Neural progenitor cell (in vitro differentiated cells): ENCODE measurements at regions not wholly inside any gene's neighbourhood (a gene's known extent, or its start where the extent isn't known, plus 50 kb on each side); places are given as distances from the start of the nearest gene placed in this dataset.

Source experiments
- DNase-seq: peaks from one replicate; pipeline ENCODE4 v3.0.0-alpha.2; 2016; ENCODE audit warnings: low spot score
- H2AFZ ChIP-seq: fragments of 200-600 bp; sonication (generic); replicated peaks from 2 replicates; pipeline ENCODE4 v1.6.1; 2016; ENCODE audit warnings: antibody characterized with exemption
- H3F3A ChIP-seq: fragments of 200-600 bp; sonication (generic); 2 replicates; pipeline ENCODE4 v1.6.1; 2016; ENCODE audit warnings: antibody characterized with exemption, low read depth
- H3K27ac ChIP-seq: fragments of 200-600 bp; sonication (generic); 2 replicates; pipeline ENCODE4 v1.5.1; 2016; ENCODE audit warnings: mild to moderate bottlenecking
- H3K27me3 ChIP-seq: fragments of 200-600 bp; sonication (generic); 2 replicates; pipeline ENCODE4 v1.6.1; 2016; ENCODE audit warnings: mild to moderate bottlenecking, moderate library complexity
- H3K36me3 ChIP-seq: fragments of 200-600 bp; sonication (generic); 2 replicates; pipeline ENCODE4 v1.5.1; 2016
- H3K4me1 ChIP-seq: fragments of 200-600 bp; sonication (generic); 2 replicates; pipeline ENCODE4 v1.6.1; 2016; ENCODE audit warnings: mixed run types
- H3K4me2 ChIP-seq: fragments of 200-600 bp; sonication (generic); 2 replicates; pipeline ENCODE4 v1.6.1; 2016
- H3K4me3 ChIP-seq: fragments of 200-600 bp; sonication (generic); 2 replicates; pipeline ENCODE4 v1.5.1; 2016
- H3K79me2 ChIP-seq: fragments of 200-600 bp; sonication (generic); 2 replicates; pipeline ENCODE4 v1.6.1; 2016; ENCODE audit warnings: low read depth
- H3K9ac ChIP-seq: fragments of 200-600 bp; sonication (generic); 2 replicates; pipeline ENCODE4 v1.6.1; 2016
- H3K9me3 ChIP-seq: fragments of 200-600 bp; sonication (generic); 2 replicates; pipeline ENCODE4 v1.5.1; 2016; ENCODE audit warnings: low read depth
- H4K20me1 ChIP-seq: fragments of 200-600 bp; sonication (generic); 2 replicates; pipeline ENCODE4 v1.6.1; 2016; ENCODE audit warnings: low read depth
- H3K27ac Mint-ChIP-seq: 3 replicates; pipeline ENCODE4 v1.8.0; 2021; ENCODE audit warnings: mixed read lengths
- H3K27me3 Mint-ChIP-seq: 2 replicates; pipeline ENCODE4 v1.8.0; 2022; ENCODE audit warnings: low read depth, mild to moderate bottlenecking, inconsistent platforms, moderate library complexity, mixed read lengths; ENCODE audit not compliant: insufficient read depth
- H3K36me3 Mint-ChIP-seq: 3 replicates; pipeline ENCODE4 v1.8.0; 2021; ENCODE audit warnings: mixed read lengths
- H3K4me1 Mint-ChIP-seq: 3 replicates; pipeline ENCODE4 v1.8.0; 2021; ENCODE audit warnings: mixed read lengths
- H3K4me3 Mint-ChIP-seq: 3 replicates; pipeline ENCODE4 v1.8.0; 2021; ENCODE audit warnings: mild to moderate bottlenecking, moderate library complexity, mixed read lengths
- H3K9me3 Mint-ChIP-seq: 3 replicates; pipeline ENCODE4 v1.8.0; 2020; ENCODE audit warnings: mixed read lengths
- CTCF ChIP-seq: fragments of 200-600 bp; sonication (generic); IDR thresholded peaks from 2 replicates; pipeline ENCODE4 v1.5.1; 2017; ENCODE audit warnings: antibody characterized with exemption, mild to moderate bottlenecking
- EZH2 ChIP-seq: fragments of 200-600 bp; sonication (generic); IDR thresholded peaks from 2 replicates; pipeline ENCODE4 v1.6.1; 2017; ENCODE audit warnings: antibody characterized with exemption, mild to moderate bottlenecking, moderate library complexity
- EZH2phosphoT487 ChIP-seq: fragments of 200-600 bp; sonication (generic); IDR thresholded peaks from 2 replicates; pipeline ENCODE4 v1.6.1; 2017; ENCODE audit warnings: antibody characterized with exemption

GRCh38 chr7:68900096-68900495 lies 698.2 kb upstream of the AUTS2 start:
- Mint-ChIP-seq H3K36me3 (no peaks in the 10 kb centered on the region), H3K27me3 (peaks cover 3% of the 10 kb centered on the region), H3K4me1 (no peaks in the 10 kb centered on the region), H3K4me3 (no peak overlapping the region), H3K9me3 (peaks cover 7% of the 10 kb centered on the region), H3K27ac (no peak overlapping the region)
- Histone ChIP-seq H3K9me3 (no peaks in the 10 kb centered on the region), H3K9ac (no peak overlapping the region), H3K4me1 (no peaks in the 10 kb centered on the region), H3K36me3 (no peaks in the 10 kb centered on the region), H3K4me3 (no peak overlapping the region), H4K20me1 (no peaks in the 10 kb centered on the region), H3K79me2 (no peaks in the 10 kb centered on the region), H3K4me2 (no peak overlapping the region), H3K27me3 (no peaks in the 10 kb centered on the region), H3F3A (no peaks in the 10 kb centered on the region), H3K27ac (no peak overlapping the region), H2AFZ (no peak overlapping the region)
- TF ChIP-seq CTCF (no peak), EZH2phosphoT487 (no peak), EZH2 (no peak)
- DNase-seq = no peak

GRCh38 chr7:68904630-68905029 lies 693.6 kb upstream of the AUTS2 start:
- no peak overlapping the region for H3K4me3 Mint-ChIP-seq
- no peaks in the 10 kb centered on the region for H3K4me1 ChIP-seq
- no peaks in the 10 kb centered on the region for H3K27me3 ChIP-seq
- peaks cover 3% of the 10 kb centered on the region for H3K27me3 Mint-ChIP-seq
- no peak overlapping the region for H3K27ac ChIP-seq
- H3F3A ChIP-seq = no peaks in the 10 kb centered on the region
- H3K4me2 ChIP-seq = no peak overlapping the region
- H3K36me3 ChIP-seq = no peaks in the 10 kb centered on the region
- TF ChIP-seq EZH2 = no peak
- TF ChIP-seq CTCF = no peak
- TF ChIP-seq EZH2phosphoT487 = no peak
- H3K9me3 Mint-ChIP-seq = peaks cover 7% of the 10 kb centered on the region
- H3K9ac ChIP-seq = no peak overlapping the region
- no peaks in the 10 kb centered on the region for H3K36me3 Mint-ChIP-seq
- H3K27ac Mint-ChIP-seq = no peak overlapping the region
- H3K9me3 ChIP-seq = no peaks in the 10 kb centered on the region
- no peaks in the 10 kb centered on the region for H3K4me1 Mint-ChIP-seq
- no peak overlapping the region for H3K4me3 ChIP-seq
- no peaks in the 10 kb centered on the region for H4K20me1 ChIP-seq
- no peaks in the 10 kb centered on the region for H3K79me2 ChIP-seq
- H2AFZ ChIP-seq = no peak overlapping the region
- no peak for DNase-seq

- Histone ChIP-seq H4K20me1 (no peaks in the 10 kb centered on the region), H3K27ac (no peak overlapping the region), H3K36me3 (no peaks in the 10 kb centered on the region), H3K9me3 (no peaks in the 10 kb centered on the region), H2AFZ (no peak overlapping the region), H3F3A (no peaks in the 10 kb centered on the region), H3K9ac (no peak overlapping the region), H3K79me2 (no peaks in the 10 kb centered on the region), H3K27me3 (no peaks in the 10 kb centered on the region), H3K4me3 (no peak overlapping the region), H3K4me1 (no peaks in the 10 kb centered on the region), H3K4me2 (no peak overlapping the region)
- no peak overlapping the region for H3K27ac Mint-ChIP-seq
- H3K36me3 Mint-ChIP-seq = no peaks in the 10 kb centered on the region
- TF ChIP-seq CTCF (no peak), EZH2 (no peak), EZH2phosphoT487 (no peak)
- no peaks in the 10 kb centered on the region for H3K4me1 Mint-ChIP-seq
- H3K27me3 Mint-ChIP-seq = peaks cover 2% of the 10 kb centered on the region
- DNase-seq = no peak
- peaks cover 9% of the 10 kb centered on the region for H3K9me3 Mint-ChIP-seq
- no peak overlapping the region for H3K4me3 Mint-ChIP-seq
These were observed 686.5 kb upstream of the AUTS2 start for GRCh38 chr7:68911754-68912153.

- no peak overlapping the region for H3K4me3 Mint-ChIP-seq
- no peaks in the 10 kb centered on the region for H4K20me1 ChIP-seq
- H3K4me1 ChIP-seq = no peaks in the 10 kb centered on the region
- no peaks in the 10 kb centered on the region for H3K79me2 ChIP-seq
- peaks cover 15% of the 10 kb centered on the region for H3K9me3 Mint-ChIP-seq
- no peaks in the 10 kb centered on the region for H3K4me1 Mint-ChIP-seq
- H3K27me3 Mint-ChIP-seq = peaks cover 2% of the 10 kb centered on the region
- DNase-seq = no peak
- H3F3A ChIP-seq = no peaks in the 10 kb centered on the region
- TF ChIP-seq EZH2 (no peak), CTCF (no peak), EZH2phosphoT487 (no peak)
- H3K9me3 ChIP-seq = no peaks in the 10 kb centered on the region
- no peak overlapping the region for H3K27ac ChIP-seq
- H3K27me3 ChIP-seq = no peaks in the 10 kb centered on the region
- no peaks in the 10 kb centered on the region for H3K36me3 Mint-ChIP-seq
- no peak overlapping the region for H3K4me3 ChIP-seq
- no peaks in the 10 kb centered on the region for H3K36me3 ChIP-seq
- H3K4me2 ChIP-seq = no peak overlapping the region
- no peak overlapping the region for H2AFZ ChIP-seq
- H3K9ac ChIP-seq = no peak overlapping the region
- no peak overlapping the region for H3K27ac Mint-ChIP-seq
These were observed 684.3 kb upstream of the AUTS2 start for GRCh38 chr7:68914006-68914405.
